Activated CD8-positive, alpha-beta memory T cell treated with anti-CD3 and anti-CD28 coated beads for 24 hours (primary cell): ENCODE measurements at regions not wholly inside any gene's neighbourhood (a gene's known extent, or its start where the extent isn't known, plus 50 kb on each side); places are given as distances from the start of the nearest gene placed in this dataset.

Experiments used
- DNase-seq: peaks from one replicate; pipeline ENCODE4 v3.0.0-alpha.2; 2020

- DNase-seq = no peak
Observed at GRCh38 chr5:61623401-61624069, 291.5 kb downstream of the ZSWIM6 start.

- DNase-seq = no peak
Observed at GRCh38 chr5:61624553-61625136, 292.6 kb downstream of the ZSWIM6 start.

GRCh38 chr5:61625137-61625561, 293.1 kb downstream of the ZSWIM6 start:
- no peak for DNase-seq

GRCh38 chr5:61625681-61626621, 293.9 kb downstream of the ZSWIM6 start:
- peak; percentile 78 for DNase-seq

GRCh38 chr5:61626639-61627282, 294.7 kb downstream of the ZSWIM6 start:
- no peak for DNase-seq

GRCh38 chr5:61627531-61627930, 295.5 kb downstream of the ZSWIM6 start:
- DNase-seq = no peak

- DNase-seq = no peak
Observed at GRCh38 chr5:61630908-61631307, 298.9 kb downstream of the ZSWIM6 start.

GRCh38 chr5:61631438-61631941, 299.4 kb downstream of the ZSWIM6 start:
- no peak for DNase-seq

- no peak for DNase-seq
Observed at GRCh38 chr5:61632064-61632463, 300.0 kb downstream of the ZSWIM6 start.

GRCh38 chr5:61635271-61635670, 303.2 kb downstream of the ZSWIM6 start:
- DNase-seq = no peak

- DNase-seq = no peak
Observed at GRCh38 chr5:61637566-61637965, 305.5 kb downstream of the ZSWIM6 start.

GRCh38 chr5:61638476-61638875, 306.4 kb downstream of the ZSWIM6 start:
- no peak for DNase-seq

GRCh38 chr5:61640179-61641021, 308.3 kb downstream of the ZSWIM6 start:
- DNase-seq = no peak

- DNase-seq = no peak
Observed at GRCh38 chr5:61641748-61642565, 309.9 kb downstream of the ZSWIM6 start.

GRCh38 chr5:61647672-61648071, 315.6 kb downstream of the ZSWIM6 start:
- no peak for DNase-seq

GRCh38 chr5:61649231-61649630, 317.2 kb downstream of the ZSWIM6 start:
- DNase-seq = no peak

- no peak for DNase-seq
Observed at GRCh38 chr5:61649971-61650370, 317.9 kb downstream of the ZSWIM6 start.

- DNase-seq = no peak
Observed at GRCh38 chr5:61650661-61651060, 318.6 kb downstream of the ZSWIM6 start.

GRCh38 chr5:61651195-61651594, 319.1 kb downstream of the ZSWIM6 start:
- DNase-seq = no peak

- DNase-seq = no peak
Observed at GRCh38 chr5:61652916-61653315, 320.9 kb downstream of the ZSWIM6 start.
